Muscle of back (tissue), 3 donors: ENCODE measurements at regions not wholly inside any gene's neighbourhood (a gene's known extent, or its start where the extent isn't known, plus 50 kb on each side); places are given as distances from the start of the nearest gene placed in this dataset.
A peak's percentile ranks its signal among the peaks of the same experiment; 100 is the strongest.
"Not testable (repeated sequence)": the region's sequence is repeated elsewhere in the genome, so short reads cannot be mapped to it uniquely, and the experiment has no call there.

Source experiments
- DNase-seq, 3 donors: peaks; one replicate each; pipeline versions ENCODE4 v3.0.0 to v3.0.0-alpha.2; 2013

GRCh38 chr2:142484111-142484510, 353.3 kb upstream of the LRP1B start:
- peak; percentile 13 to 54 (median 43) for DNase-seq

DNA sequence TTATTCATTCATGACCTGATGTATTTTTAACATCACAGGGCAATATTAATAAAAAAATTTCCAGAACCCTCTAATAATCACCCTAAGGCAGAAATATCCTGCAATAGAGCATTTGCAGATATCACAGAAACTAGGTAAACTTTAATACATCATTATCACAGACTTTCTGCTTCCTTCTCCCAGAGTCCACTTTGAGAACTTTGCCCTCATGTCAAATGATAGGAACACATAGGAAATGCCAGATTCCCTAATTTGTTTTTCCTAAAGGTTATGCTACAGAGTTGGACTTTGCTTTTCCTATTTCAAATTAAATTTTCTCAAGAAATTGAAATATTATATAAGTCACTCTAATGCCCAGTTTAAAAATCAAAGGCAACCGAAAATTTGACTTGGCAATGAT, 352.8 kb upstream of the LRP1B start:
- no peak for DNase-seq

DNA sequence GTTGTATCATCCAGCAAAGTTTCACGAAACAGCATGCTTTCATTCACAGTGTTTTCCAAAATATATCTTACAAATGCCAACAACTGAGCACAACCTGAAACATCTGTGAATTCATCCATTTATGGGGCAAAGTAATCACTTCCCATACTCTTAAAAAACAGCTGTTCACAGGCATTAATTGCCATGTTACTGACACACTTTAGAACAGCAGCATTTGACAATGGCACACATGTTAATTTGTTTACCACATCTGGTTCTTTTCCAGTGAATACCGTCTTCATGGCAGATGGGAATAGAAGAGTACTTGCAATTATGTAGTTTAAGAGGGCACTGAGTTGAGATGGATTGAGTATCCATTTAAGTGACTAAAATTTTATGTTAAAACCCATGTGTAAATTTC, 347.4 kb upstream of the LRP1B start:
- DNase-seq = peak; percentile 0 to 24 (median 20)

DNA sequence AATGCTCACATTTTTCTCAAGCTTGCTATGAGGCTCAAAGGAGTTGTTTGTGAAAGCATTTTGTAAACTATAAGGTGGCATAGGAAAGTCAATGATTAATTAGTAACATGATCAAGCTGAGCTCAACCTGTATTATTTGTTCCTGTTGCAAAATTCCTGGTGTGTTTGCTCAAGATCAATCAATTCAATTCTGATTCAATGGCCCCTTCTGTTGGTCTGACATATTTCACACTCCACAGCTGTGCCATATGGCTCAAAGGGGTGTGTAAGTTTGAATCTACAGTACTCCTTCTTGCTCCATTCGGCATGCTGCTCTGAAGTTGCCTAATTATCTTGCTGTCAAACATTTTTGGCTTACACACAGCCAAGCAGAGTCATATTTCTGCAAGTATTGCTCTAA, 341.6 kb upstream of the LRP1B start:
- no peak for DNase-seq

GRCh38 chr2:142467321-142467720, 336.5 kb upstream of the LRP1B start:
- no peak for DNase-seq

- no peak for DNase-seq
Observed at GRCh38 chr2:142463047-142463446, 332.2 kb upstream of the LRP1B start.

GRCh38 chr2:142462306-142462705, 331.5 kb upstream of the LRP1B start:
- DNase-seq = no peak

- DNase-seq = no peak
Observed at GRCh38 chr2:142445551-142446072, 314.8 kb upstream of the LRP1B start.

DNA sequence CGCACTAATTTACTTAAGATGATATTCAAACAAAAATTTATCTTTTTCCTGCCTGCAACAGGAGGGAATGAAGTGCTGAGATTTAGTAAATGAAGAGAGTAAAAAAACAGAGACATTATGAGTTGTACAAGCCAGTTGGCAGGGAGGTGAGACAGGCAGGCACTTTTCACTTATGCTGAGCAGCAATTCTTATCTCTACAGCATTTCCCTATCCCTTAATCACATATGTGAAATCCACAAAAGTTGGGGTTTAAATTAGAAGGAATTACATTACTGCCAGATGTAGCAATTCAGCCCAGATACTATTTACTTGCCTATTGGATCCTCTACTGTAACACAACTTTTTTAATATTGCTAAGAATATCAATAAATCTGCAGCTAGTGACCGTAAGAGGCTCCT, 314.2 kb upstream of the LRP1B start:
- DNase-seq = no peak

- no peak for DNase-seq
Observed at GRCh38 chr2:142435847-142436246, 305.0 kb upstream of the LRP1B start.

DNA sequence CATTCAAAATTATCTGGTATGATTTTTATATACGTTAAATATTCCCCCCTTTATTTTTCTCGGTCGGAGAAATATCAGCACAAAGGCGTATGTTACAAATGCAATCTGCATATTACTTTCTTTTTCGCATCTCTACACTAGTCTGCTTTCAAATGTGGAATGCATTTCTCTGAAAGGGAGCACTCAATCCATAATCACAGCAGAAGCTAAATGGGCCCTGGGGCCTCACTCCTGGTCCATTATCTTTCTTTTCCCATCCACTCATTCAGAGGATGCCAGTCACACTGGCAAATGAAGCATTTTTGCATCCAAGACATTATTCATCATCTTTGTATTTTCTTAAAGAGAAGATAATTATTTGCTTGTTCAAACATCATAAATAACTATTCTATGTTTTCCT, 295.2 kb upstream of the LRP1B start:
- no peak for DNase-seq

GRCh38 chr2:142425551-142425950, 294.7 kb upstream of the LRP1B start:
- no peak for DNase-seq

DNA sequence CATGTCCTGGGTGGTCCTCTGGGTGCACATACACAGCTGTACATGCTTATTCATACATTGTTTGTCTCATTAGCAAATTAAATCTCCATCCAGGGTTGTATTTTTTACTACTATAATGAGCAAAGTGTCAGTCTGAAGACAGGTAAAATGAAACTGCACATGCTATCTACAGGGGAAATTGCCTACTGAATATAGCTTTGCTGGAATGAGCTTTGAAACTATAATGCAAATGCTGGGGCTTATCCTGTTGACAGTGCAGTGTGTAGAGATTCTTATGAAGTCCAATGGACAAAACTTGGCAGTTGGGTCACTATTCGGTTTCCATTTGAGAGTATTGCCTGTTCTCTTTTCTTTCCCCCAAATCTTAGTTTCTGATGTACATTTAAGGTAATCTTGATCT, 292.8 kb upstream of the LRP1B start:
- DNase-seq = no peak

DNA sequence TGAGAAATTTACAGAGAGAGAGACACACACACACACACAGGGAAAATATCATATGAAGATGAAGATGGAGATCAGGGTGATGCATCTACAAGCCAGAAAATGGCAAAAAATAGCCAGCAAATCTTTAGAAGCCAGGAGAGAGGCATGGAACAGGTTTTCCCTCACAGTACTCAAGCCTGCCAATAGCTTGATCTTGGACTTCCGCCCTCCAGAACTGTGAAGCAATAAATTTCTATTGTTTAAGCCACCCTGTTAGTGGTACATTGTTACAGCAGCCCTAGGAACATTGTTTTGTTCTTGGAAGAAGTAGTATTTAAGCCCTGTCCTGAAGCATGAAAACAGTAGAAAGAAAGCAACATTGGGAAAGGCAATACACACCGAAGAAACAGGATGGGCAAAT, 292.0 kb upstream of the LRP1B start:
- no peak for DNase-seq

- no peak for DNase-seq
Observed at GRCh38 chr2:142422041-142422440, 291.2 kb upstream of the LRP1B start.

- not testable (repeated sequence) for DNase-seq
Observed at GRCh38 chr2:142418699-142419098, 287.9 kb upstream of the LRP1B start.

DNA sequence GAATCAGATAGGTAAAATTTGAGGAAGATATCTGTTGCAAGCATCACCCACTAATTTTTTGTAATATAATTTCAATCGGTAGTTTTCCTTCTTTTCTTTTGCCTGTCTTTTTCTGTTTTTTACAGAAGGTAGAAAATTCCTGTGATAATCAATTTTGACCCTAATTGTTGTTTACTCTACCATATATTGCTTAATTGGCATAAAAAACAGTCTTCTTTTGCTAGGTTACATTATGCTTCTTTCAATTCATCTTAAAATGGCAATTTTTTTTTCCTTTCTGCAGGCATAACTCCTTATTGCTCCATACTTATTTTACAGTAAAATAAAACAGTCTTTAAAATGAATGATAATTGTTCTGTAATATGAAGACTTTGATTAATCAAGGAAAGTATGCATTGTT, 286.2 kb upstream of the LRP1B start:
- no peak for DNase-seq

DNA sequence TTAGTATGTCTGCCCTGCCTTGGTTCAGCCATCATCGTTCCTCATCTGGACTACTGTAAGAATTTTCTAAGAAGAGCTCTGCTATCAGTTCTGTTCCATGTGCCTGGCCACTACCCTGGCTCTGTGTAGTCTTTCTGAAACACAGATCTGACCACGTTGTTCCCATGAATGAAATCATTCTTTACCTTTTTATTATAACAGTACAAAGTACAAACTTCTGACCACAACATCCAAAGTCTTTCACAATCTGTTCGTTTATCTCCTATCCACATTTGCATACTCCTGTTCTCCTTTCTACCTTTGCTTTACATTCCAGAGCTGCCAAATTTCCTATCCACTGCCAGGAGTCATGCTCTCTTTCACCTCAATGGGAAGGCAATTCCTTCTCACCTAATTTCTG, 284.6 kb upstream of the LRP1B start:
- no peak for DNase-seq

DNA sequence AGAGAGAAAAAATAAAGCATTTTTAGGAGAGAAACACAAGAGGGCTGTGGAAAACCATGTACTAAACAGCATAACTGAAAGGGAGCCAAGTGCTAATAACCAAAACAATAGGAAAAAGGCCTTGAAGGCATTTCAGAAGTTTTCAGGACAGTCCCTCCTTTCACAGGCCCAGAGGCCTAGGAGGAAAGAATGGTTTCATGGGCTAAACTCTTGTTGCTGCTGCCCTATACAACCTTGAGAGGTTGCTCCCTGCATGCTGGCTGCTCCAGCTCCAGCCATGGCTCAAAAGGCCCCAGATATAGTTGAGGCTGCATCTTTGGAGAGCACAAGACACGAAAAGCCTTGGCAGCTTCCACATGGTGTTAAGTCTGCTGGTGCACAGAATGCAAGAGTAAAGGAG, 267.4 kb upstream of the LRP1B start:
- no peak for DNase-seq

DNA sequence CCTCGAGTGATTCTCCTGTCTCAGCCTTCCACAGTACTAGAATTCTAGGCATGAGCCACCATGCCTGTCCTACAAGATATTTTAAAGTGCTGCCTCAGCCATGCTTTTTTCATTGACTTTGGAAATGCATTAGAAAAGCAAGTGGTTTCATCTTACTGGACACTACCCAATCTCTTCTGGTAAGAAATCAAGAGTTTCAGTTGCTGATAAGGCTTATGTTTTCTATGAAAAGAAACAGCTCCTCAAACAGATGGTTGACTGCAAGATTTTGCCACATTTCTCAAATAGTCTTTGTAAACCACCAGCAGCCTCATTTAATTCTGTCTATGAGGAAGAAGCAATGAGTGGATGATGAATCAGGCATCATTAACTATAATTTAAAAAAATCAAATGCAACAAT, 264.5 kb upstream of the LRP1B start:
- DNase-seq = no peak

- DNase-seq = no peak
Observed at GRCh38 chr2:142380372-142380771, 249.6 kb upstream of the LRP1B start.

- not testable (repeated sequence) for DNase-seq
Observed at GRCh38 chr2:142362069-142362468, 231.3 kb upstream of the LRP1B start.

GRCh38 chr2:142347751-142348150, 216.9 kb upstream of the LRP1B start:
- no peak for DNase-seq

DNA sequence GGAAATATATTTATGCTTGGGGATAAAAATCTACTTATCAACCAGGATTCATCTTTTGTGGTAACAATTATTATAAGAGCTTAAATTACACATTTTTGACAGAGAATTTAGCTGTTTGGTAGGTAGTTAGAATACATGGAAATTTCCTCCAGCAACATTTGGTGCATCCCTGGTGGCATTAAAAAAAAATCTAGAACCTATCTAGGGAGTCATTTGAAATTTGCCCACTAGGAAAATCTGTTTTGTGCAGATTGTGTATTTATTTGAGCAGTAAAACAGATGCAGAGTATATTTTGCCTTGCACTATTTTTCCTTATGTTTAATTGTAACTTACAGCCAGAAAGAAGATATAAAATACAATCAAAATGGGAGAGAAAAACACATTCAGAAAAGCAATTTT, 208.4 kb upstream of the LRP1B start:
- no peak for DNase-seq

DNA sequence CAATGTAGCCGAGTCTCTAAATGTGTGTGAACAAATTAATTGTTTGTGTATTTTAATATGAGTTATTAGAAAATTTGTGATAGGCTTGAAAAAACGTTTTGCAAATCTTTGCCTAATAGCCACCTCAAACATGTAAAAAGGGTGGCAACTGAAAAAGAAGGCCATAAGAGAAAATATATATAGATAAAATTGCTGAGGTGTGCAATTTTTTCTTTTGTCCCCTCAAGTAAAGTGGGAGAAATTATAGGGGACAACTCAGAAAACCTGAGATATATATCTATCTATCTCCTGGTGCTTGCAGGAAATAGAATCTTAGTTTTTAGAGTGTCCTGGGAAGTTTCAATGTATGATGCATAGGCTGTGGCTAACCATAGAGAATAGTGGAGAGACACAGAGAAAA, 201.4 kb upstream of the LRP1B start:
- DNase-seq = no peak
